Upper lobe of right lung (tissue), 1 donor: ENCODE measurements at regions not wholly inside any gene's neighbourhood (a gene's known extent, or its start where the extent isn't known, plus 50 kb on each side); places are given as distances from the start of the nearest gene placed in this dataset.

ENCODE experiments used
- ATAC-seq: fragments of 200-7000 bp; cut with Tn5 transposase; one replicate; pipeline ENCODE4 v1.9.1; 2020; ENCODE audit warnings: mild to moderate bottlenecking, moderate library complexity
- DNase-seq: peaks from one replicate; pipeline ENCODE4 v3.0.0-alpha.2; 2020
- H3K27ac ChIP-seq: fragments of 200-600 bp; one replicate; pipeline ENCODE4 v1.8.0; 2022
- H3K27me3 ChIP-seq: fragments of 200-600 bp; one replicate; pipeline ENCODE4 v1.8.0; 2022; ENCODE audit warnings: mild to moderate bottlenecking
- H3K36me3 ChIP-seq: fragments of 200-600 bp; one replicate; pipeline ENCODE4 v1.8.0; 2022
- H3K4me1 ChIP-seq: fragments of 200-600 bp; one replicate; pipeline ENCODE4 v1.8.0; 2022
- H3K4me3 ChIP-seq: fragments of 200-600 bp; one replicate; pipeline ENCODE4 v1.8.0; 2022; ENCODE audit warnings: mild to moderate bottlenecking
- H3K9me3 ChIP-seq: fragments of 200-600 bp; one replicate; pipeline ENCODE4 v1.8.0; 2022
- CTCF ChIP-seq: fragments of 200-600 bp; IDR thresholded peaks from one replicate; pipeline ENCODE4 v1.8.0; 2022; ENCODE audit warnings: antibody characterized with exemption
- intact Hi-C: fragments of 100-400 bp; cut with DNase I; formaldehyde crosslinking; loops from one replicate; pipeline ENCODE4 v1.11.0; 2022
- donor health status: DM: no; HTN: yes; CAD: no; lungs with severe emphysema.

DNA sequence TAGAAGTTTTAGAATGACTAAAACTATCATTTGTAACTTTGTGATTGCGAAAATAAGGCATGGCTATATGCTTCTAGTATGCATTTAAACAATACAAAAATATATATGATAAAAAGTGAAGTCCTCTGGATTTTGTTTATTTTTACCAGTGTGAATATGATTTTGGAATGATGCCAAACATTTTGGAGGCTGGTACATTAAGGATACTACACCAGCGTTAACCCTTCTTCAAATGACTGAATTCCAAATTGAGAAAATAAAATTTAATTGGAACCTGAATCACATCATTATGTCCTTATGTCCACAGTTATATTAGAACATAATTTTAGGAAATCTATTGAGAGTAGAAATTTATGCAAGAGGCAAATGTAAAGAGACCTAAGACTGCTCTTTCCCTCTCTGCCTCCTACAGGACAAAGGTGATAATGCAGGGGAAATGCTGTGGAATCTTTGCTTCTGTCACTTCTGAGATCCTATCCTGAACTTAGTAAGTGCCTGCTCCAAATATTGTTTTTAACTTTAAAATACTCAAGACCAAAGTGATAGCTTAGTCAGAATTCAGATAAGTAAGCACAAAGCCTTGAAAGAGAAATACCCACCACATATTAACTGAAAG lies 121.1 kb upstream of the NANOGP8 start:
- TF ChIP-seq CTCF: peak; percentile 25
- DNase-seq: no peak
- Histone ChIP-seq H3K4me1 (no peaks in the 10 kb centered on the region), H3K9me3 (no peaks in the 10 kb centered on the region), H3K27ac (no peak overlapping the region), H3K27me3 (no peaks in the 10 kb centered on the region), H3K4me3 (no peak overlapping the region), H3K36me3 (no peaks in the 10 kb centered on the region)
- no peak for ATAC-seq
- intact Hi-C loops: no loop called here

- H3K9me3 ChIP-seq: no peaks in the 10 kb centered on the region
- no peak for TF ChIP-seq CTCF
- intact Hi-C loops: no loop called here
These were observed 113.1 kb upstream of the NANOGP8 start for GRCh38 chr15:35198197-35198596.

DNA sequence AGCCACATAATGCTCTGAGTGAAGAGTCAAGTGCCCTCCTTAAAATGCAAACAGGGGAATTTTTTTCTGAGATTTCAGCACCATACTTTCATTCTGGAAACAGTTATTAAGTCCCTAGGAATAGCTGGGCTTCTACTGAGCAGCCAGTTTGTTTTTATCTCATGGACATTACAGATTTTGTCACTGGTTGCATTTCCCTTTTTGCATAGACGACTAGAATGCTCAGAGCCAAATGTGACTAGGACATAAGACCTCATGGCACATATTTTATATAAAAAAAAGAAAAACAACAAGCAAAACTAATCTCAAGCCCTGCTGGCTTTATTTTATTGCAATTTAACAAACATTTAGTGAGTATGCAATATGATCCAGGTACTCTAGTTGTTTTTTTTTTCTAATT lies 112.7 kb upstream of the NANOGP8 start:
- Histone ChIP-seq H3K4me1 (no peaks in the 10 kb centered on the region), H3K9me3 (no peaks in the 10 kb centered on the region), H3K4me3 (no peak overlapping the region), H3K27ac (no peak overlapping the region), H3K36me3 (no peaks in the 10 kb centered on the region), H3K27me3 (no peaks in the 10 kb centered on the region)
- ATAC-seq (no peak), DNase-seq (no peak)
- intact Hi-C loops: no loop called here
- no peak for TF ChIP-seq CTCF

More at GRCh38 chr15:35198197-35198596, 113.1 kb upstream of the NANOGP8 start:
- H3K27ac ChIP-seq: no peak overlapping the region
- ATAC-seq (no peak), DNase-seq (no peak)
- no peak overlapping the region for H3K4me3 ChIP-seq
- no peaks in the 10 kb centered on the region for H3K4me1 ChIP-seq
- H3K36me3 ChIP-seq: no peaks in the 10 kb centered on the region
- H3K27me3 ChIP-seq: no peaks in the 10 kb centered on the region

DNA sequence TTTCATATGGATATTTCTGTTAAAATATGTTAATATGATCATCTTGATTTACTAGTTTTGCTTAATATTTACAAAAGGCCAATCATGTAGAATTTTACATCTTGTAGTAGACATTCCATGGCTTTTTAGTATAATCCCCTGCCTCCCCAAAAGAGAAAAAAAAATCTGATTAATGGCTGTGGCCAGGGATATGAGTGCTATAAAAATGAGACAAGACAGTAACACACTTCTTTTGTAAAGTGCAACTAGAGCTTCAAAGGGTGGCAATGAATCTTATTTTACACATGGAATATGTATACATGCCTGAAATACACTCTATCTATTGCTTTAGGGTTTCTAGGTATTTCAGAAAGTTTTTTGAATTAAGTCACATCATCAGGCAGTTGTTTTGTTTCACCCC lies 112.2 kb upstream of the NANOGP8 start:
- Histone ChIP-seq H3K9me3 (peaks cover under 1% of the 10 kb centered on the region), H3K27ac (no peak overlapping the region), H3K27me3 (no peaks in the 10 kb centered on the region), H3K36me3 (no peaks in the 10 kb centered on the region), H3K4me3 (no peak overlapping the region), H3K4me1 (no peaks in the 10 kb centered on the region)
- TF ChIP-seq CTCF: no peak
- intact Hi-C loops: no loop called here
- ATAC-seq: no peak
- DNase-seq: no peak

- Histone ChIP-seq H3K27me3 (no peaks in the 10 kb centered on the region), H3K36me3 (no peaks in the 10 kb centered on the region), H3K4me3 (no peak overlapping the region), H3K9me3 (peaks cover 7% of the 10 kb centered on the region), H3K4me1 (no peaks in the 10 kb centered on the region), H3K27ac (no peak overlapping the region)
- intact Hi-C loops: no loop called here
- TF ChIP-seq CTCF: no peak
- ATAC-seq: no peak
- DNase-seq: no peak
These were observed 111.2 kb upstream of the NANOGP8 start for GRCh38 chr15:35196273-35196672.

DNA sequence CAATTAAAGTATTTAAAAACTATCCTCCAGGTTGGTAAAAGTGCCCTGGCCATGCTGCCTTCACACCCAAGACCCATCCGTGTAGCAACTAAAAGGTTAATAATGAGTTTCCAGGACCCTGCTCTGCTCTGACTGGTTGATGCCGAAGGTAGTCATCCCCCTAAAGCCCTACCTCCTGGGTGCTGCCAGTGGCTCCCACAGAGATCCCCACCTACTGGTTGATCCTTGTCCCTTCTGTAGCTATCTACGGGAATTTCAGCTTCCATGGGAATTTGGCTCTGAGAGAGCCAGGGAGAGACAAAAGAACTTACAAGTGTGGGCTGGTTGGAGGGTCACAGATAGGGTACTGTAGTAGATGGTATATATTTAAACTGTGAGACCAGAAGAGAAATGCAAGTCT lies 110.6 kb upstream of the NANOGP8 start:
- Histone ChIP-seq H3K36me3 (no peaks in the 10 kb centered on the region), H3K4me3 (no peak overlapping the region), H3K9me3 (peaks cover 7% of the 10 kb centered on the region), H3K27ac (no peak overlapping the region), H3K4me1 (no peaks in the 10 kb centered on the region), H3K27me3 (no peaks in the 10 kb centered on the region)
- DNase-seq (no peak), ATAC-seq (no peak)
- no peak for TF ChIP-seq CTCF
- intact Hi-C loops: no loop called here
